ENCODE measurements at regions not wholly inside any gene's neighbourhood (a gene's known extent, or its start where the extent isn't known, plus 50 kb on each side); places are given as distances from the start of the nearest gene placed in this dataset.
A peak's percentile ranks its signal among the peaks of the same experiment; 100 is the strongest.

DNA sequence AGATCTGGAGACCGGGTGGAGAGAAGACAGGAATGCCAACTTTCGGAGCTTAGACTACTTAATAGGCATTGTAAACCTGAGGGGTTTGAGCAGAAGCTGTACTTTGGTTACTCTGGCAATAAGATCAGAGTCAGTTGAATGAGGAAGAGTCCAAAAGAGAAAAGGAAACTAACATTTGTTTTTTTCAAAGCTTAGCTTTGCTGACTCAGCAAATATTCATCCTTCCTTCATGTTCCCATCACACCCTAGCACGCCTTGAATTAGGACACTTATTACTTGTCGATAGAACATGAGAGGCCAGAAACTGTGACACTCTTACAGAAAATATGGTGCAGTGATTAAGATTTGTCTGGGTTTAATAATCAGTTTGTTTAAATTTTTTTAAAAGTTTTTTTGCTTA lies 266.9 kb upstream of the ATP2B1 start:
- Histone ChIP-seq H3K27me3 (ENCODE audit: insufficient read depth in 3 of 3, low read length in 2 of 3) (no peaks in the 10 kb centered on the region), H3K9me3 (no peaks in the 10 kb centered on the region), H3K4me1 (no peaks in the 10 kb centered on the region), H3K36me3 (ENCODE audit: insufficient read depth in 1 of 2, low read depth in 1 of 2) (no peaks in the 10 kb centered on the region), H3K27ac (no peak overlapping the region), H3K4me3 (no peak overlapping the region)
- ATAC-seq (no peak), DNase-seq (no peak)
- TF ChIP-seq, protein P1, sequence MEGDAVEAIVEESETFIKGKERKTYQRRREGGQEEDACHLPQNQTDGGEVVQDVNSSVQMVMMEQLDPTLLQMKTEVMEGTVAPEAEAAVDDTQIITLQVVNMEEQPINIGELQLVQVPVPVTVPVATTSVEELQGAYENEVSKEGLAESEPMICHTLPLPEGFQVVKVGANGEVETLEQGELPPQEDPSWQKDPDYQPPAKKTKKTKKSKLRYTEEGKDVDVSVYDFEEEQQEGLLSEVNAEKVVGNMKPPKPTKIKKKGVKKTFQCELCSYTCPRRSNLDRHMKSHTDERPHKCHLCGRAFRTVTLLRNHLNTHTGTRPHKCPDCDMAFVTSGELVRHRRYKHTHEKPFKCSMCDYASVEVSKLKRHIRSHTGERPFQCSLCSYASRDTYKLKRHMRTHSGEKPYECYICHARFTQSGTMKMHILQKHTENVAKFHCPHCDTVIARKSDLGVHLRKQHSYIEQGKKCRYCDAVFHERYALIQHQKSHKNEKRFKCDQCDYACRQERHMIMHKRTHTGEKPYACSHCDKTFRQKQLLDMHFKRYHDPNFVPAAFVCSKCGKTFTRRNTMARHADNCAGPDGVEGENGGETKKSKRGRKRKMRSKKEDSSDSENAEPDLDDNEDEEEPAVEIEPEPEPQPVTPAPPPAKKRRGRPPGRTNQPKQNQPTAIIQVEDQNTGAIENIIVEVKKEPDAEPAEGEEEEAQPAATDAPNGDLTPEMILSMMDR (IDR thresholded peaks at IDR 0.05), result no peak
- intact Hi-C loops (cut with DNase I), result no loop called here
- 96 to 99% (median 96%) methylated on average over 4 of the region's 4 CpGs for WGBS, 3 donors

DNA sequence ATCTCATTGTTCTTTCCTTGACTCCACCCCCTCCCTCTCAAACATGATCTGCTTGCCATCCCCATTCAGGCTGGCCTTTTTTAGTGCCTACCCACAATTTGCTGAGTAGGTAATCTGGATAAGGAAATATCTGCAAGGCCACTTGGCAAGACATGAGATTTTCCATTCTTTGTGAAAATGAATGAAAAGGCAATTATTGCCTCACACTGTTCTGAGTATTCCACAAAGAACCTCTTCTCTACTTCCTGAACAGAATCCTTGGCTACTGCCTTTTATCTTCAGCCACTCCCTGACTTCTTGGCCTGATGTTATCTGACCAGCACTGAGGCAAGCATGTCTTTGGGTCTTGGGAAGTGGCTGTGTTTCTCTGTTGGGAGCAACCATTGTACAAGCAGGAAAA lies 263.2 kb upstream of the ATP2B1 start:
- no peaks in the 10 kb centered on the region for H3K27me3 ChIP-seq (ENCODE audit: insufficient read depth in 3 of 3, low read length in 2 of 3)
- TF ChIP-seq, protein P1 (IDR thresholded peaks at IDR 0.05), result no peak
- DNase-seq (no peak), ATAC-seq (peak in 1 of 4 donors; percentile 34)
- no peaks in the 10 kb centered on the region for H3K4me1 ChIP-seq
- H3K27ac ChIP-seq, result no peak overlapping the region
- intact Hi-C loops (cut with DNase I), result no loop called here
- H3K36me3 ChIP-seq (ENCODE audit: insufficient read depth in 1 of 2, low read depth in 1 of 2), result no peaks in the 10 kb centered on the region
- no peaks in the 10 kb centered on the region for H3K9me3 ChIP-seq
- H3K4me3 ChIP-seq, result no peak overlapping the region

DNA sequence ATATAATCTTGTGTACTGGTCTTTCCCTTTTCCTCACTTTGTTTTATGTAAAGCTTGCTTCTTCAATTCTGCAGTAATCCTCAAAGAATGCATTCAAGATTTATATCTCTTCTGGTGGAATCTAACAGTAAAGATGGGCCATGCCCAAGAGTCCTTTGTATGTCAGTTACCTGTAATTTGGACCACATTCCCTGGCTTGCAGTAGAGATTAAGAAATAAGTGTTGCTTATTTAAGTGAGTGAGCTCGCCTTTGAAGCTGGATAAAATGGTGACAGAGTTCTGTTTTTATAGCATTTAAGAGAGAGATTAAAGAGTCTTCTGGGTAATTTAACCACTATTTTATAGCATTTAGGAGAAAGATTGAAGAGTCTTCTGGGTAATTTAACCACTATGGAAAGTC lies 262.1 kb upstream of the ATP2B1 start:
- no peak overlapping the region for H3K27ac ChIP-seq
- no peaks in the 10 kb centered on the region for H3K9me3 ChIP-seq
- no peaks in the 10 kb centered on the region for H3K4me1 ChIP-seq
- no peaks in the 10 kb centered on the region for H3K27me3 ChIP-seq (ENCODE audit: insufficient read depth in 3 of 3, low read length in 2 of 3)
- ATAC-seq, result no peak
- WGBS, 3 donors, result 93 to 100% (median 99%) methylated on average over 1 of the region's 1 CpG
- no peak for DNase-seq
- no peak overlapping the region for H3K4me3 ChIP-seq
- H3K36me3 ChIP-seq (ENCODE audit: insufficient read depth in 1 of 2, low read depth in 1 of 2), result no peaks in the 10 kb centered on the region
- intact Hi-C loops (cut with DNase I), result no loop called here
- TF ChIP-seq, protein P1 (IDR thresholded peaks at IDR 0.05), result no peak

DNA sequence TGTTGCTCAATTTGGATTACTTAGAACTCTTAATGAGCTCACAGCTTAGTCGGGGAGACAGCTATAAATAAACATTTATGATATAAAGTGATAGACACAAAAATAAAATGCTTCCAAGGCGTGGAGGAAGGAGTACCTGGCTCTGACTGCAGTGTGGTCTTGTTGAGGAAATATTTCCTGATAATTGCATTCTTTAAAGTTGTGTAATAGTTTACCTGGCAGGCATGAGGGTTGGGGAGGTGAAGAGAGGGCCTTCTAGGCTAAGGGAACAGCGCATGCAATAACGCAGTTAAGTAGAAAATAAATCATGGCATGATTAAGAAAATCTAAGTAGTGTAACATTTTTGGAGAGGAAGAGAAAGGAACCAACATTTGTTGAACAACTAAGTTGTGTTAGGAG lies 260.5 kb upstream of the ATP2B1 start:
- no peaks in the 10 kb centered on the region for H3K27me3 ChIP-seq (ENCODE audit: insufficient read depth in 3 of 3, low read length in 2 of 3)
- no peak overlapping the region for H3K27ac ChIP-seq
- ATAC-seq (no peak), DNase-seq (no peak)
- no peak overlapping the region for H3K4me3 ChIP-seq
- 67 to 86% (median 72%) methylated on average over 4 of the region's 4 CpGs for WGBS, 3 donors
- no peaks in the 10 kb centered on the region for H3K9me3 ChIP-seq
- intact Hi-C loops (cut with DNase I), result no loop called here
- H3K4me1 ChIP-seq, result no peaks in the 10 kb centered on the region
- no peaks in the 10 kb centered on the region for H3K36me3 ChIP-seq (ENCODE audit: insufficient read depth in 1 of 2, low read depth in 1 of 2)
- TF ChIP-seq, protein P1 (IDR thresholded peaks at IDR 0.05), result no peak

DNA sequence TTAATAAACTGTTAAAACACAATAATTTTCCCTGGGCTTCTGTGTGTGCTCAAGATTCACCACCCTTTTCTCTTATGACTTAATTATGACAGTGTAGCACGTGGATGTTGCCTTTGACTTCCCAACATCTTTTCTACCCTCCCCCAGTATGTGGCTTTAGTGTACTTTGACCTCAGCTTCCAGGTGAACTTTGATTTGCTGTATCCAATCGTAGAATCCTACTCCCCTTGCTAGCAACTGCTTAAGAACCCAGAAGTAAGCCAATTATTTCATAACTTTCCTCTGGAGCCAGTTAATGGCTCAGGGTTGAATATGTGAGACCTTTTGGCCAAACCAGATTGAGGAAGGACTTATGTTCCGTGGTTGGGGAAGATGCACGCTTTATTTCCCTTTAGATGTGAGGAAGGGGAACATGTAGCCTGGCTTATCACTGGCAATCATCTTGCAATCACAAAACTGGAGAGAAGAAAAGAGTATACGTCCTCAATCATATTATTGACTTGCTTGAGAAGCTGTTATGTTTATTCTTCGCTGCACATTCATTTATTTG lies 259.6 kb upstream of the ATP2B1 start:
- no peaks in the 10 kb centered on the region for H3K4me1 ChIP-seq
- ATAC-seq (no peak), DNase-seq (no peak)
- no peak overlapping the region for H3K27ac ChIP-seq
- TF ChIP-seq, protein P1 (IDR thresholded peaks at IDR 0.05), result no peak
- H3K4me3 ChIP-seq, result no peak overlapping the region
- H3K9me3 ChIP-seq, result no peaks in the 10 kb centered on the region
- intact Hi-C loops (cut with DNase I), result no loop called here
- 74 to 77% (median 77%) methylated on average over 6 of the region's 6 CpGs for WGBS, 3 donors
- H3K27me3 ChIP-seq (ENCODE audit: insufficient read depth in 3 of 3, low read length in 2 of 3), result no peaks in the 10 kb centered on the region
- H3K36me3 ChIP-seq (ENCODE audit: insufficient read depth in 1 of 2, low read depth in 1 of 2), result no peaks in the 10 kb centered on the region

Measured in psoas muscle (tissue), 7 donors.